ENCODE measurements at regions not wholly inside any gene's neighbourhood (a gene's known extent, or its start where the extent isn't known, plus 50 kb on each side); places are given as distances from the start of the nearest gene placed in this dataset.

- Mint-ChIP-seq H3K27ac (no peak overlapping the region), H3K4me1 (no peaks in the 10 kb centered on the region), H3K27me3 (ENCODE audit: low read depth) (no peaks in the 10 kb centered on the region), H3K4me3 (no peak overlapping the region), H3K36me3 (no peaks in the 10 kb centered on the region), H3K9me3 (peaks cover 3% of the 10 kb centered on the region)
- DNase-seq (ENCODE audit: low spot score in 2 of 2, unreplicated experiment in 2 of 2): no peak
- no peak for TF ChIP-seq CTCF (IDR thresholded peaks at IDR 0.05; ENCODE audit: unreplicated experiment)
Observed at GRCh38 chr5:103463261-103463660, 99.3 kb downstream of the NUDT12 start.

- Mint-ChIP-seq H3K27ac (no peak overlapping the region), H3K36me3 (no peaks in the 10 kb centered on the region), H3K4me1 (no peaks in the 10 kb centered on the region), H3K4me3 (no peak overlapping the region), H3K27me3 (ENCODE audit: low read depth) (no peaks in the 10 kb centered on the region), H3K9me3 (peaks cover 7% of the 10 kb centered on the region)
- DNase-seq (ENCODE audit: low spot score in 2 of 2, unreplicated experiment in 2 of 2): no peak
- no peak for TF ChIP-seq CTCF (IDR thresholded peaks at IDR 0.05; ENCODE audit: unreplicated experiment)
Observed at GRCh38 chr5:103461243-103461642, 101.3 kb downstream of the NUDT12 start.

- H3K4me3 Mint-ChIP-seq: no peak overlapping the region
- no peaks in the 10 kb centered on the region for H3K27me3 Mint-ChIP-seq (ENCODE audit: low read depth)
- H3K36me3 Mint-ChIP-seq: no peaks in the 10 kb centered on the region
- H3K27ac Mint-ChIP-seq: no peak overlapping the region
- DNase-seq (ENCODE audit: low spot score in 2 of 2, unreplicated experiment in 2 of 2): no peak
- no peaks in the 10 kb centered on the region for H3K4me1 Mint-ChIP-seq
- no peak for TF ChIP-seq CTCF (IDR thresholded peaks at IDR 0.05; ENCODE audit: unreplicated experiment)
- H3K9me3 Mint-ChIP-seq: peaks cover 7% of the 10 kb centered on the region
Observed at GRCh38 chr5:103458497-103459040, 104.0 kb downstream of the NUDT12 start.

GRCh38 chr5:103456476-103456875 lies 106.1 kb downstream of the NUDT12 start:
- no peak for TF ChIP-seq CTCF (IDR thresholded peaks at IDR 0.05; ENCODE audit: unreplicated experiment)
- Mint-ChIP-seq H3K27me3 (ENCODE audit: low read depth) (no peaks in the 10 kb centered on the region), H3K27ac (no peak overlapping the region), H3K36me3 (no peaks in the 10 kb centered on the region), H3K9me3 (peaks cover 7% of the 10 kb centered on the region), H3K4me3 (no peak overlapping the region), H3K4me1 (no peaks in the 10 kb centered on the region)
- DNase-seq (ENCODE audit: low spot score in 2 of 2, unreplicated experiment in 2 of 2): no peak

- Mint-ChIP-seq H3K27ac (no peak overlapping the region), H3K4me3 (no peak overlapping the region), H3K36me3 (no peaks in the 10 kb centered on the region), H3K9me3 (peaks cover 7% of the 10 kb centered on the region), H3K4me1 (no peaks in the 10 kb centered on the region), H3K27me3 (ENCODE audit: low read depth) (no peaks in the 10 kb centered on the region)
- no peak for DNase-seq (ENCODE audit: low spot score in 2 of 2, unreplicated experiment in 2 of 2)
- TF ChIP-seq CTCF (IDR thresholded peaks at IDR 0.05; ENCODE audit: unreplicated experiment): no peak
Observed at GRCh38 chr5:103455796-103456195, 106.8 kb downstream of the NUDT12 start.

GRCh38 chr5:103454770-103455169 lies 107.8 kb downstream of the NUDT12 start:
- DNase-seq (ENCODE audit: low spot score in 2 of 2, unreplicated experiment in 2 of 2): no peak
- no peak for TF ChIP-seq CTCF (IDR thresholded peaks at IDR 0.05; ENCODE audit: unreplicated experiment)
- H3K27me3 Mint-ChIP-seq (ENCODE audit: low read depth): no peaks in the 10 kb centered on the region
- H3K27ac Mint-ChIP-seq: no peak overlapping the region
- H3K4me3 Mint-ChIP-seq: no peak overlapping the region
- H3K4me1 Mint-ChIP-seq: no peaks in the 10 kb centered on the region
- no peaks in the 10 kb centered on the region for H3K36me3 Mint-ChIP-seq
- H3K9me3 Mint-ChIP-seq: peaks cover 3% of the 10 kb centered on the region
